HepG2 (cell line): ENCODE measurements at regions not wholly inside any gene's neighbourhood (a gene's known extent, or its start where the extent isn't known, plus 50 kb on each side); places are given as distances from the start of the nearest gene placed in this dataset.

Experiments used
- ATAC-seq: fragments of 200-7000 bp; cut with Tn5 transposase; 3 replicates; pipeline ENCODE4 v1.9.1; 2020; ENCODE audit warnings: mild to moderate bottlenecking, moderate library complexity
- BruUV-seq: library from RNA; stranded (reverse); fragments of 400-500 nt; replicated peaks from 2 replicates; lab custom pipeline; 2021; lab: Mats Ljungman, UMichigan
- CTCF ChIA-PET: fragments of 300-600 bp; formaldehyde crosslinking; extraction: SDS; loops from one replicate; lab custom pipeline; 2021; ENCODE audit warnings: low total read pairs, inconsistent platforms, low intra/inter-chr PET ratio; lab: Yijun Ruan, JAX
- POLR2A ChIA-PET: fragments of 350-600 bp; sonication (Branson Sonifier 250); formaldehyde crosslinking; loops from one replicate; lab custom pipeline; 2020; ENCODE audit warnings: antibody characterized with exemption, inconsistent platforms; lab: Yijun Ruan, JAX
- DNase-seq: peaks from one replicate; pipeline ENCODE4 v3.0.0-alpha.2; 2015; ENCODE audit warnings: low spot score
- FAIRE-seq: peaks from 3 replicates; lab custom pipeline; 2011; peaks lifted over from hg19 to GRCh38; lab: Jason Lieb, UNC
- H2AFZ ChIP-seq: one replicate; pipeline ENCODE4 v1.6.1; 2011; ENCODE audit warnings: low read length, inconsistent platforms
- H3K27ac ChIP-seq: fragments of 300-600 bp; 3 replicates; pipeline ENCODE4 v1.8.0; 2011; ENCODE audit warnings: mixed run types, mild to moderate bottlenecking, mixed read lengths, low read length, inconsistent platforms; ENCODE audit not compliant: insufficient read depth; ENCODE audit errors: extremely low read length
- H3K27me3 ChIP-seq, 2 experiments: fragments of 200-600 bp in 1 of 2; 2 replicates in 1 of 2; 3 replicates in 1 of 2; pipeline versions ENCODE4 v1.6.0 to v1.8.0; 2011; ENCODE audit warnings: low read length in 2 of 2, mild to moderate bottlenecking in 2 of 2, moderate library complexity in 2 of 2, inconsistent platforms in 1 of 2; ENCODE audit not compliant: insufficient read depth in 2 of 2, control insufficient read depth in 1 of 2
- H3K36me3 ChIP-seq, 2 experiments: fragments of 200-600 bp in 1 of 2; replicated peaks in 1 of 2; 2 replicates in 1 of 2; 3 replicates in 1 of 2; pipeline versions ENCODE4 v1.5.1 to v1.8.0; 2011; ENCODE audit warnings: low read length in 2 of 2, inconsistent platforms in 1 of 2; ENCODE audit not compliant: insufficient read depth in 2 of 2, control insufficient read depth in 1 of 2
- H3K4me1 ChIP-seq: 2 replicates; pipeline ENCODE4 v1.5.1; 2012; ENCODE audit warnings: low read length, inconsistent platforms; ENCODE audit not compliant: insufficient read depth
- H3K4me2 ChIP-seq: 2 replicates; pipeline ENCODE4 v1.6.0; 2011; ENCODE audit warnings: low read depth, low read length, inconsistent platforms
- H3K4me3 ChIP-seq, 3 experiments: fragments of 200-600 bp in 1 of 3; sonication (generic), shearing (Covaris generic) in 1 of 3; replicated peaks in 1 of 3; 2 replicates each; pipeline ENCODE4 v1.5.1; 2011 to 2016; ENCODE audit warnings: low read length in 3 of 3, inconsistent platforms in 2 of 3, low read depth in 2 of 3, mild to moderate bottlenecking in 2 of 3, control low read depth in 1 of 3, mixed read lengths in 1 of 3; ENCODE audit not compliant: insufficient read depth in 1 of 3
- H3K79me2 ChIP-seq: one replicate; pipeline ENCODE4 v1.6.1; 2011; ENCODE audit warnings: low read length, inconsistent platforms; ENCODE audit not compliant: insufficient read depth
- H3K9ac ChIP-seq: 2 replicates; pipeline ENCODE4 v1.6.0; 2011; ENCODE audit warnings: mild to moderate bottlenecking, low read depth, low read length, inconsistent platforms; ENCODE audit not compliant: insufficient read depth
- H3K9me3 ChIP-seq: 2 replicates; pipeline ENCODE4 v1.5.1; 2012; ENCODE audit warnings: mild to moderate bottlenecking, low read length
- H4K20me1 ChIP-seq: 2 replicates; pipeline ENCODE4 v1.6.0; 2011; ENCODE audit warnings: inconsistent platforms, mild to moderate bottlenecking, low read length, moderate library complexity; ENCODE audit not compliant: insufficient read depth
- ARID2 ChIP-seq: sonication (generic); formaldehyde crosslinking; IDR thresholded peaks from 2 replicates; pipeline ENCODE4 v1.8.1; 2022; ENCODE audit warnings: mild to moderate bottlenecking, missing genetic modification reagents, borderline replicate concordance
- FLYWCH1 ChIP-seq: sonication (generic); formaldehyde crosslinking; IDR thresholded peaks from 2 replicates; pipeline ENCODE4 v1.8.1; 2023; ENCODE audit warnings: mild to moderate bottlenecking, missing genetic modification reagents
- ISX ChIP-seq: sonication (generic); formaldehyde crosslinking; conservative IDR thresholded peaks from 2 replicates; pipeline ENCODE4 v1.5.0; 2020; ENCODE audit warnings: missing genetic modification reagents
- ZBTB38 ChIP-seq: sonication (generic); formaldehyde crosslinking; IDR thresholded peaks from 2 replicates; pipeline ENCODE4 v1.5.1; 2020; ENCODE audit warnings: mild to moderate bottlenecking, missing genetic modification reagents
- ZC3H13 ChIP-seq: sonication (generic); formaldehyde crosslinking; IDR thresholded peaks from 2 replicates; pipeline ENCODE4 v1.8.1; 2023; ENCODE audit warnings: mild to moderate bottlenecking, missing genetic modification reagents, moderate library complexity
- ZNF614 ChIP-seq: IDR thresholded peaks from 2 replicates; pipeline ENCODE4 v1.6.1; 2018; ENCODE audit warnings: missing biosample characterization, missing genetic modification reagents, inconsistent platforms, borderline replicate concordance
- ZNF772 ChIP-seq: sonication (generic); formaldehyde crosslinking; IDR thresholded peaks from 2 replicates; pipeline ENCODE4 v1.5.0; 2020; ENCODE audit warnings: mild to moderate bottlenecking, missing genetic modification reagents
- ZNF841 ChIP-seq: sonication (generic); formaldehyde crosslinking; IDR thresholded peaks from 2 replicates; pipeline ENCODE4 v1.8.1; 2023; ENCODE audit warnings: missing genetic modification reagents, borderline replicate concordance
- WGBS: methylation state at CpG from one replicate; pipeline ENCODE4 v1.1.6; 2017; ENCODE audit warnings: low lambda C conversion rate; 5-methylcytosine and 5-hydroxymethylcytosine counted together
- in situ Hi-C: cut with HindIII; loops from 2 replicates; pipeline ENCODE4 v1.10.0; 2017; ENCODE audit warnings: low pct_unique_long_range_greater_than_20kb; ENCODE audit not compliant: extremely low pct_ligation_motif_present
- intact Hi-C: fragments of 100-400 bp; cut with micrococcal nuclease; formaldehyde crosslinking; loops from one replicate; pipeline ENCODE4 v1.10.0; 2022; ENCODE audit not compliant: unreplicated experiment
- TF ChIP-seq, protein P1 (sequence below): IDR thresholded peaks from 2 replicates; pipeline ENCODE4 v1.6.1; 2016; ENCODE audit warnings: low read depth, control low read depth
- TF ChIP-seq, protein P2 (sequence below): sonication (generic); formaldehyde crosslinking; IDR thresholded peaks from 2 replicates; pipeline ENCODE4 v1.5.1; 2020; ENCODE audit warnings: mild to moderate bottlenecking, missing genetic modification reagents, moderate library complexity

DNA sequence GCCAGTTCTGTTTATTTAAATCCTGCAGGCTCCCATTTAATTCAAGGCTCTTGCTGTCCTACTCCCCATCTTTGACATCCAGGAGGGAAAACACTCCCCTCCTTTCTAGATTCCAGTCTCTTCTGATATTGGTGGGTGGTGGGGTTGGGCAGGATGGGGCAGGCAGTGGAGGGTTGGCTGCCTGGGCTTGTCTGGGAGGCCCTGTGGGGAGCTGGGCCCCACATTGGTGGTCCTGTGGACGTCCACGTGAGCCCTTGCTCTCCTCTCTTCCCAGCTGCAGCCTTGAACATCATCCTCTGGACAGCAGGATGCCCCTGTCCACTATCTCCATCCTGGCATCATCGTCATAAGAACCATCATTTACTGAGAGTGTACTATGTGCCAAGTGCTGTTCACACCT, 108.9 kb upstream of the PCBD1 start (continued):
- TF ChIP-seq, protein P1, sequence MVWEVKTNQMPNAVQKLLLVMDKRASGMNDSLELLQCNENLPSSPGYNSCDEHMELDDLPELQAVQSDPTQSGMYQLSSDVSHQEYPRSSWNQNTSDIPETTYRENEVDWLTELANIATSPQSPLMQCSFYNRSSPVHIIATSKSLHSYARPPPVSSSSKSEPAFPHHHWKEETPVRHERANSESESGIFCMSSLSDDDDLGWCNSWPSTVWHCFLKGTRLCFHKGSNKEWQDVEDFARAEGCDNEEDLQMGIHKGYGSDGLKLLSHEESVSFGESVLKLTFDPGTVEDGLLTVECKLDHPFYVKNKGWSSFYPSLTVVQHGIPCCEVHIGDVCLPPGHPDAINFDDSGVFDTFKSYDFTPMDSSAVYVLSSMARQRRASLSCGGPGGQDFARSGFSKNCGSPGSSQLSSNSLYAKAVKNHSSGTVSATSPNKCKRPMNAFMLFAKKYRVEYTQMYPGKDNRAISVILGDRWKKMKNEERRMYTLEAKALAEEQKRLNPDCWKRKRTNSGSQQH (CRISPR knock-in tag) = no peak
- no peak for TF ChIP-seq ZNF841 (CRISPR knock-in tag)
- TF ChIP-seq ZNF772 (CRISPR knock-in tag) = no peak
- no peak for TF ChIP-seq ZC3H13
- TF ChIP-seq ARID2 (CRISPR knock-in tag) = no peak
- TF ChIP-seq FLYWCH1 (CRISPR knock-in tag) = no peak
- TF ChIP-seq, protein P2, sequence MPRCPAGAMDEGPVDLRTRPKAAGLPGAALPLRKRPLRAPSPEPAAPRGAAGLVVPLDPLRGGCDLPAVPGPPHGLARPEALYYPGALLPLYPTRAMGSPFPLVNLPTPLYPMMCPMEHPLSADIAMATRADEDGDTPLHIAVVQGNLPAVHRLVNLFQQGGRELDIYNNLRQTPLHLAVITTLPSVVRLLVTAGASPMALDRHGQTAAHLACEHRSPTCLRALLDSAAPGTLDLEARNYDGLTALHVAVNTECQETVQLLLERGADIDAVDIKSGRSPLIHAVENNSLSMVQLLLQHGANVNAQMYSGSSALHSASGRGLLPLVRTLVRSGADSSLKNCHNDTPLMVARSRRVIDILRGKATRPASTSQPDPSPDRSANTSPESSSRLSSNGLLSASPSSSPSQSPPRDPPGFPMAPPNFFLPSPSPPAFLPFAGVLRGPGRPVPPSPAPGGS (CRISPR knock-in tag) = no peak
- TF ChIP-seq ISX (CRISPR knock-in tag) = no peak

DNA sequence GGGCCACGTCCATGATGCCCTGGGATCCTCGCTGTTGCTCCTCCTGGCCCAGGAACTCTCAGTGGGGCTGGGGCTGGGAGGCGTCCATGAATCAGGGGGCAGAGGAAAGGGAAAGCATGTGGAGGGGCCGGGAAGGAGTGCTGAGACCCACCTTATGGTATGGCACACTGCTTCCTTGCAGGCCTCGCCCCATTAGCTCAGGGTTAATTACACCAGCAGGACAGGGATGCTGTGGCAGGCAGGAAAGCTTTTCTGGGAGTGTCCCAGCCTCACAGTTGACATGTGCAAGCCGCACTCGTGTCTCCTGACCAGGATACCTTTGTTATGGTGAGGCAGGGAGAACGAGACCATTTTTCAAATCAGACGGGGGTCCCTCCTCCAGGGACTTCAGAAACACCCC, 109.7 kb upstream of the PCBD1 start:
- H2AFZ ChIP-seq = no peak overlapping the region
- H4K20me1 ChIP-seq = no peaks in the 10 kb centered on the region
- H3K4me2 ChIP-seq = no peak overlapping the region
- DNase-seq = no peak
- in situ Hi-C loops = no loop called here
- no peak for ATAC-seq
- H3K4me1 ChIP-seq = no peaks in the 10 kb centered on the region
- WGBS = 2% methylated on average over 7 of the region's 9 CpGs
- no peaks in the 10 kb centered on the region for H3K36me3 ChIP-seq
- no peak for TF ChIP-seq ZNF614 (CRISPR knock-in tag)
- no peak for TF ChIP-seq ZBTB38
- CTCF ChIA-PET = no interaction called here
- POLR2A ChIA-PET = no interaction called here
- no TSS peak for BruUV-seq
- intact Hi-C loops = no loop called here
- H3K9ac ChIP-seq = no peak overlapping the region
- no peaks in the 10 kb centered on the region for H3K9me3 ChIP-seq
- H3K4me3 ChIP-seq = no peak overlapping the region
- FAIRE-seq = no peak
- peaks cover 1 to 21% of the 10 kb centered on the region in 2 experiments; a peak in 1 of 5 replicates for H3K27me3 ChIP-seq
- H3K27ac ChIP-seq = no peak overlapping the region
- no peaks in the 10 kb centered on the region for H3K79me2 ChIP-seq
